Natural killer cell (primary cell): ENCODE measurements at regions not wholly inside any gene's neighbourhood (a gene's known extent, or its start where the extent isn't known, plus 50 kb on each side); places are given as distances from the start of the nearest gene placed in this dataset.

Experiments used
- ATAC-seq, 3 donors: fragments of 150-1000 bp in 2 of 3; fragments of 200-7000 bp in 1 of 3; cut with Tn5 transposase; 1 replicate in 1 of 3; 2 replicates in 2 of 3; pipeline ENCODE4 v1.10.0; 2021; ENCODE audit warnings: mild to moderate bottlenecking in 2 of 3, moderate library complexity in 2 of 3
- DNase-seq, 2 donors: peaks; one replicate each; pipeline versions ENCODE4 v3.0.0 to v3.0.0-alpha.2; 2013 to 2021; ENCODE audit warnings: mixed read lengths in 1 of 2
- H3K27ac ChIP-seq: one replicate; pipeline ENCODE4 v1.5.1; 2013; ENCODE audit warnings: mild to moderate bottlenecking, low read length
- H3K27me3 ChIP-seq: one replicate; pipeline ENCODE4 v1.6.1; 2013; ENCODE audit warnings: low read length; ENCODE audit not compliant: control insufficient read depth, insufficient read depth
- H3K36me3 ChIP-seq: one replicate; pipeline ENCODE4 v1.6.1; 2013; ENCODE audit warnings: low read length; ENCODE audit not compliant: control insufficient read depth, insufficient read depth
- H3K4me1 ChIP-seq: one replicate; pipeline ENCODE4 v1.6.1; 2013; ENCODE audit warnings: low read length; ENCODE audit not compliant: control insufficient read depth, insufficient read depth
- H3K4me3 ChIP-seq: one replicate; pipeline ENCODE4 v1.5.1; 2013; ENCODE audit warnings: low read length
- H3K9me3 ChIP-seq: one replicate; pipeline ENCODE4 v1.6.1; 2013; ENCODE audit warnings: low read length; ENCODE audit not compliant: control insufficient read depth, insufficient read depth
- H3K27ac Mint-ChIP-seq, 2 donors: one replicate each; pipeline ENCODE4 v1.8.0; 2022; ENCODE audit warnings: mild to moderate bottlenecking in 2 of 2, mixed read lengths in 2 of 2, moderate library complexity in 1 of 2
- H3K27me3 Mint-ChIP-seq, 2 donors: one replicate each; pipeline ENCODE4 v1.8.0; 2022; ENCODE audit warnings: low read depth in 2 of 2, mixed read lengths in 2 of 2
- H3K36me3 Mint-ChIP-seq: one replicate; pipeline ENCODE4 v1.8.0; 2022; ENCODE audit warnings: mixed read lengths
- H3K4me1 Mint-ChIP-seq, 2 donors: one replicate each; pipeline ENCODE4 v1.8.0; 2022; ENCODE audit warnings: mixed read lengths in 2 of 2
- H3K4me3 Mint-ChIP-seq: one replicate; pipeline ENCODE4 v1.8.0; 2022; ENCODE audit warnings: mild to moderate bottlenecking, moderate library complexity, mixed read lengths
- H3K9me3 Mint-ChIP-seq, 2 donors: one replicate each; pipeline ENCODE4 v1.8.0; 2022; ENCODE audit warnings: mixed read lengths in 2 of 2
- WGBS: methylation state at CpG from one replicate; pipeline ENCODE4 v1.1.7; 2013; ENCODE audit warnings: missing lambda C conversion rate; ENCODE audit not compliant: insufficient coverage; 5-methylcytosine and 5-hydroxymethylcytosine counted together
- intact Hi-C: fragments of 100-400 bp; cut with micrococcal nuclease; formaldehyde crosslinking; loops from one replicate; pipeline ENCODE4 v1.14.2; 2022
- TF ChIP-seq, protein P1 (sequence below): fragments of 200-600 bp; IDR thresholded peaks from one replicate; pipeline ENCODE4 v1.8.0; 2022; ENCODE audit warnings: antibody characterized with exemption

DNA sequence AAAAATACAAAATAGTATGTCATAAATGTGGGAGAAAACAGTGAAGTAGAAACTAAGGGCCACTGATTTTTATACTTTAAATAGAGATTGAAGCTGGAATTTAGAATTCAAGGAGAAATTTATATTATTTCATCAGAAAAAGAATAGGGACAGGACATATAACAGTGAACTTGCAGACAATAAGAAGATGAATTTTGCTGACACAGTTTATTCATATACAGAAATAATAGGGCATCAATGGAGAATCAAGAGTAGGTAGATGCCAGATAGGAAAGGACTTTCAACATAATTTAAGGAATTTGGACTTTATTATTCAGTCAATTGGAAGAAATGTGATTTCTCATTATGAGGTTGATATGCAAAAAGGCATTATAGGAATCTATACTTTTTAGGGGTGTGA is 118.9 kb upstream of the HNMT start:
- Histone ChIP-seq H3K27me3 (no peaks in the 10 kb centered on the region), H3K4me1 (no peaks in the 10 kb centered on the region), H3K27ac (no peak overlapping the region), H3K9me3 (no peaks in the 10 kb centered on the region), H3K36me3 (no peaks in the 10 kb centered on the region), H3K4me3 (no peak overlapping the region)
- H3K36me3 Mint-ChIP-seq, result no peaks in the 10 kb centered on the region
- ATAC-seq (no peak), DNase-seq (no peak)
- no peaks in the 10 kb centered on the region for H3K4me1 Mint-ChIP-seq
- no peak overlapping the region for H3K4me3 Mint-ChIP-seq
- intact Hi-C loops, result no loop called here
- no peaks in the 10 kb centered on the region for H3K9me3 Mint-ChIP-seq
- H3K27me3 Mint-ChIP-seq, result no peaks in the 10 kb centered on the region
- no peak overlapping the region for H3K27ac Mint-ChIP-seq
- TF ChIP-seq, protein P1, sequence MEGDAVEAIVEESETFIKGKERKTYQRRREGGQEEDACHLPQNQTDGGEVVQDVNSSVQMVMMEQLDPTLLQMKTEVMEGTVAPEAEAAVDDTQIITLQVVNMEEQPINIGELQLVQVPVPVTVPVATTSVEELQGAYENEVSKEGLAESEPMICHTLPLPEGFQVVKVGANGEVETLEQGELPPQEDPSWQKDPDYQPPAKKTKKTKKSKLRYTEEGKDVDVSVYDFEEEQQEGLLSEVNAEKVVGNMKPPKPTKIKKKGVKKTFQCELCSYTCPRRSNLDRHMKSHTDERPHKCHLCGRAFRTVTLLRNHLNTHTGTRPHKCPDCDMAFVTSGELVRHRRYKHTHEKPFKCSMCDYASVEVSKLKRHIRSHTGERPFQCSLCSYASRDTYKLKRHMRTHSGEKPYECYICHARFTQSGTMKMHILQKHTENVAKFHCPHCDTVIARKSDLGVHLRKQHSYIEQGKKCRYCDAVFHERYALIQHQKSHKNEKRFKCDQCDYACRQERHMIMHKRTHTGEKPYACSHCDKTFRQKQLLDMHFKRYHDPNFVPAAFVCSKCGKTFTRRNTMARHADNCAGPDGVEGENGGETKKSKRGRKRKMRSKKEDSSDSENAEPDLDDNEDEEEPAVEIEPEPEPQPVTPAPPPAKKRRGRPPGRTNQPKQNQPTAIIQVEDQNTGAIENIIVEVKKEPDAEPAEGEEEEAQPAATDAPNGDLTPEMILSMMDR, result no peak

DNA sequence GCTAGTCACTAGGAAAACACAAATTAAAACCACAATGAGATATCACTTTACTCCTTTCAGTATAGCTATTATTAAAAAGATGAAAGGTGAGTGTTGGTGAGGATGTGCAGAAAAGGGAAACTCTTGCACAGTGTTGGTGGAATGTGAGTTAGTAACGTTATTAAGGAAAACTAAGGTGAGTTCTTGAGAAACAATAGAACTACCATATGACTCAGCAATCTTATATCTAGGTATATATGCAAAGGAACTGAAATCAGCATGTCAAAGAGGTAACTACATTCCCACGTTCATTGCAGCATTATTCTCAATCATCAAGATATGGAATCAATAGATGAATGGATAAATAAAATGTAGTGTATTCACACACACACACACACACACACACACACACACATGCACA is 117.3 kb upstream of the HNMT start:
- TF ChIP-seq, protein P1, result no peak
- peaks cover under 1% of the 10 kb centered on the region for H3K9me3 ChIP-seq
- H3K27ac ChIP-seq, result no peak overlapping the region
- DNase-seq (no peak), ATAC-seq (no peak)
- H3K36me3 ChIP-seq, result no peaks in the 10 kb centered on the region
- H3K27me3 ChIP-seq, result no peaks in the 10 kb centered on the region
- Mint-ChIP-seq H3K36me3 (no peaks in the 10 kb centered on the region), H3K4me1 (no peaks in the 10 kb centered on the region), H3K9me3 (no peaks in the 10 kb centered on the region), H3K27me3 (no peaks in the 10 kb centered on the region), H3K4me3 (no peak overlapping the region), H3K27ac (no peak overlapping the region)
- no CpG with 5 or more reads among the region's 2 CpGs for WGBS
- no peak overlapping the region for H3K4me3 ChIP-seq
- H3K4me1 ChIP-seq, result no peaks in the 10 kb centered on the region
- intact Hi-C loops, result no loop called here

- Mint-ChIP-seq H3K4me3 (no peak overlapping the region), H3K27ac (no peak overlapping the region), H3K9me3 (no peaks in the 10 kb centered on the region), H3K27me3 (no peaks in the 10 kb centered on the region), H3K36me3 (no peaks in the 10 kb centered on the region), H3K4me1 (no peaks in the 10 kb centered on the region)
- Histone ChIP-seq H3K36me3 (no peaks in the 10 kb centered on the region), H3K4me1 (no peaks in the 10 kb centered on the region), H3K27me3 (no peaks in the 10 kb centered on the region), H3K4me3 (no peak overlapping the region), H3K9me3 (peaks cover 3% of the 10 kb centered on the region), H3K27ac (no peak overlapping the region)
- intact Hi-C loops, result no loop called here
- ATAC-seq, result no peak
- TF ChIP-seq, protein P1, result no peak
- DNase-seq, result no peak
These were observed 116.8 kb upstream of the HNMT start for GRCh38 chr2:137847443-137847842.

DNA sequence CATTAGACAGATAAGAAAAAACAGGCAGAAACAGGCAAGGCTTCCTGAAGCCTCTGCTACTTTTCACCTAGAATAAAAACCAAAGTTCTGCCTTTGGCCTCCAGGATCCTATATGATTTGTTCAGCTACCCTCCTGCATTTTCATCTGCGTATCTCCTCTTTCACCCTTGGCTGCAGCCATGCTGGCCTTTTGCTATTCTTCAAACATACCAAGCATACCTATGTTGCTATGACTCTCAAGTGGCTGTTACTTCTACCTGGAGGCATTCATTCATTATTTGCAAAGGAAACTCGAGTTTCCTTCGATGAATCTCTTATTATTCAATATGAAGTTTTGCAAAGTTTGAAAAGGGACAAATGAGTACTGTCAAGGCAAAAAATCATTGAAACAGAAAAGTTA is 106.4 kb upstream of the HNMT start:
- Histone ChIP-seq H3K9me3 (no peaks in the 10 kb centered on the region), H3K27ac (no peak overlapping the region), H3K27me3 (no peaks in the 10 kb centered on the region), H3K4me3 (no peak overlapping the region), H3K4me1 (no peaks in the 10 kb centered on the region), H3K36me3 (no peaks in the 10 kb centered on the region)
- 84% methylated on average over 1 of the region's 3 CpGs for WGBS
- intact Hi-C loops, result no loop called here
- Mint-ChIP-seq H3K4me1 (no peaks in the 10 kb centered on the region), H3K4me3 (no peak overlapping the region), H3K9me3 (peaks cover 0 to 2% of the 10 kb centered on the region in 2 donors), H3K36me3 (no peaks in the 10 kb centered on the region), H3K27me3 (no peaks in the 10 kb centered on the region), H3K27ac (no peak overlapping the region)
- ATAC-seq (no peak), DNase-seq (no peak)
- TF ChIP-seq, protein P1, result no peak
